GM23338 (cell line): ENCODE measurements at regions not wholly inside any gene's neighbourhood (a gene's known extent, or its start where the extent isn't known, plus 50 kb on each side); places are given as distances from the start of the nearest gene placed in this dataset.

Source experiments
- ATAC-seq: fragments of 200-7000 bp; cut with Tn5 transposase; 3 replicates; pipeline ENCODE4 v1.9.1; 2020
- DNase-seq: peaks from one replicate; pipeline ENCODE4 v3.0.0-alpha.2; 2015; ENCODE audit warnings: low spot score
- H2AFZ ChIP-seq: fragments of 200-600 bp; sonication (generic); 2 replicates; pipeline ENCODE4 v1.8.0; 2016; ENCODE audit warnings: antibody characterized with exemption, mild to moderate bottlenecking, moderate library complexity
- H3F3A ChIP-seq: fragments of 200-600 bp; sonication (generic); replicated peaks from 2 replicates; pipeline ENCODE4 v1.8.0; 2017; ENCODE audit warnings: antibody characterized with exemption, mixed run types, low read depth
- H3K27ac ChIP-seq: fragments of 200-600 bp; sonication (generic); 2 replicates; pipeline ENCODE4 v1.6.1; 2016; ENCODE audit warnings: low read depth
- H3K27me3 ChIP-seq: fragments of 200-600 bp; sonication (generic); 2 replicates; pipeline ENCODE4 v1.8.0; 2016; ENCODE audit warnings: mild to moderate bottlenecking, mixed run types, moderate library complexity; ENCODE audit not compliant: insufficient read depth
- H3K36me3 ChIP-seq: fragments of 200-600 bp; sonication (generic); 2 replicates; pipeline ENCODE4 v1.8.0; 2016; ENCODE audit warnings: mild to moderate bottlenecking; ENCODE audit not compliant: insufficient read depth
- H3K4me1 ChIP-seq: fragments of 200-600 bp; sonication (generic); 2 replicates; pipeline ENCODE4 v1.8.0; 2016; ENCODE audit warnings: mild to moderate bottlenecking, moderate library complexity; ENCODE audit not compliant: insufficient read depth
- H3K4me2 ChIP-seq: fragments of 200-600 bp; sonication (generic); 2 replicates; pipeline ENCODE4 v1.7.1; 2017; ENCODE audit warnings: mixed run types
- H3K4me3 ChIP-seq: fragments of 200-600 bp; sonication (generic); 2 replicates; pipeline ENCODE4 v1.6.1; 2016; ENCODE audit warnings: mixed run types
- H3K79me2 ChIP-seq: fragments of 200-600 bp; sonication (generic); replicated peaks from 2 replicates; pipeline ENCODE4 v1.8.0; 2017; ENCODE audit warnings: mild to moderate bottlenecking; ENCODE audit not compliant: insufficient read depth
- H3K9me2 ChIP-seq: fragments of 200-600 bp; sonication (generic); 2 replicates; pipeline ENCODE4 v1.8.0; 2017; ENCODE audit not compliant: insufficient read depth
- H4K20me1 ChIP-seq: fragments of 200-600 bp; sonication (generic); replicated peaks from 2 replicates; pipeline ENCODE4 v1.8.0; 2017; ENCODE audit warnings: mild to moderate bottlenecking; ENCODE audit not compliant: insufficient read depth
- H3K27ac Mint-ChIP-seq: 2 replicates; pipeline ENCODE4 v1.8.0; 2020; ENCODE audit warnings: inconsistent platforms, mild to moderate bottlenecking, moderate library complexity, mixed read lengths
- H3K27me3 Mint-ChIP-seq: 3 replicates; pipeline ENCODE4 v1.8.0; 2022; ENCODE audit warnings: low read depth, mild to moderate bottlenecking, moderate library complexity, mixed read lengths, inconsistent platforms; ENCODE audit not compliant: insufficient read depth, poor library complexity
- H3K36me3 Mint-ChIP-seq: 3 replicates; pipeline ENCODE4 v1.8.0; 2021; ENCODE audit warnings: low read depth, mild to moderate bottlenecking, inconsistent platforms, moderate library complexity, mixed read lengths
- H3K4me1 Mint-ChIP-seq: 3 replicates; pipeline ENCODE4 v1.8.0; 2020; ENCODE audit warnings: mild to moderate bottlenecking, inconsistent platforms, mixed read lengths
- H3K4me3 Mint-ChIP-seq: 3 replicates; pipeline ENCODE4 v1.8.0; 2021; ENCODE audit warnings: moderate library complexity, mild to moderate bottlenecking, inconsistent platforms, mixed read lengths
- H3K9me3 Mint-ChIP-seq: 3 replicates; pipeline ENCODE4 v1.8.0; 2020; ENCODE audit warnings: moderate library complexity, mild to moderate bottlenecking, inconsistent platforms, mixed read lengths
- CREB1 ChIP-seq: fragments of 250-450 bp; sonication (Bioruptor Pico); IDR thresholded peaks from 2 replicates; pipeline ENCODE4 v1.5.0; 2020; ENCODE audit warnings: low read depth, mild to moderate bottlenecking, moderate library complexity
- CTCF ChIP-seq, 2 experiments: fragments of 200-600 bp in 1 of 2; sonication (generic) in 1 of 2; conservative IDR thresholded peaks; 2 replicates each; pipeline versions ENCODE4 v1.5.1 to v1.6.1; 2016 to 2017; ENCODE audit warnings: antibody characterized with exemption in 2 of 2, low read depth in 2 of 2, mild to moderate bottlenecking in 2 of 2, moderate library complexity in 1 of 2
- ETS1 ChIP-seq: IDR thresholded peaks from 2 replicates; pipeline ENCODE4 v1.6.1; 2016; ENCODE audit warnings: antibody characterized with exemption
- EZH2 ChIP-seq: fragments of 200-600 bp; sonication (generic); IDR thresholded peaks from one replicate; pipeline ENCODE4 v1.8.0; 2017; ENCODE audit warnings: antibody characterized with exemption, mild to moderate bottlenecking, low read depth; ENCODE audit not compliant: unreplicated experiment
- EZH2phosphoT487 ChIP-seq: fragments of 200-600 bp; sonication (generic); IDR thresholded peaks from one replicate; pipeline ENCODE4 v1.8.1; 2018; ENCODE audit warnings: antibody characterized with exemption; ENCODE audit not compliant: unreplicated experiment
- JUNB ChIP-seq: IDR thresholded peaks from one replicate; pipeline ENCODE4 v1.6.1; 2016; ENCODE audit warnings: antibody characterized with exemption; ENCODE audit not compliant: unreplicated experiment
- NANOG ChIP-seq: IDR thresholded peaks from 2 replicates; pipeline ENCODE4 v1.6.1; 2016; ENCODE audit warnings: antibody characterized with exemption, borderline replicate concordance
- POLR2AphosphoS5 ChIP-seq: IDR thresholded peaks from 2 replicates; pipeline ENCODE4 v1.6.1; 2016; ENCODE audit warnings: antibody characterized with exemption, low read depth
- REST ChIP-seq: IDR thresholded peaks from one replicate; pipeline ENCODE4 v1.6.1; 2018; ENCODE audit warnings: antibody characterized with exemption; ENCODE audit not compliant: unreplicated experiment
- STAT1 ChIP-seq: IDR thresholded peaks from one replicate; pipeline ENCODE4 v1.6.1; 2016; ENCODE audit warnings: antibody characterized with exemption; ENCODE audit not compliant: unreplicated experiment
- ZNF114 ChIP-seq: fragments of 250-450 bp; sonication (Bioruptor Pico); IDR thresholded peaks from 2 replicates; pipeline ENCODE4 v1.5.0; 2020; ENCODE audit warnings: mild to moderate bottlenecking, moderate library complexity
- ZNF331 ChIP-seq: fragments of 250-450 bp; sonication (Bioruptor Pico); IDR thresholded peaks from 2 replicates; pipeline ENCODE4 v1.5.0; 2020; ENCODE audit warnings: low read depth, mild to moderate bottlenecking, moderate library complexity
- ZNF462 ChIP-seq: fragments of 250-450 bp; sonication (Bioruptor Pico); IDR thresholded peaks from 2 replicates; pipeline ENCODE4 v1.5.0; 2020; ENCODE audit warnings: mild to moderate bottlenecking, moderate library complexity

GRCh38 chr1:14106679-14107313 lies 406.8 kb downstream of the PRDM2 start:
- ATAC-seq (no peak), DNase-seq (no peak)
- H3F3A ChIP-seq: no peaks in the 10 kb centered on the region
- H3K27me3 Mint-ChIP-seq: peaks cover 4% of the 10 kb centered on the region
- no peak overlapping the region for H3K4me2 ChIP-seq
- peaks cover 7% of the 10 kb centered on the region; the same call in 1 of the 2 replicates for H3K9me2 ChIP-seq
- H3K4me3 ChIP-seq: no peak overlapping the region
- no peak for TF ChIP-seq ETS1
- no peak for TF ChIP-seq CREB1
- no peak for TF ChIP-seq POLR2AphosphoS5
- TF ChIP-seq NANOG: no peak
- no peak for TF ChIP-seq STAT1
- no peak for TF ChIP-seq ZNF462 (CRISPR knock-in tag)
- TF ChIP-seq ZNF331: no peak
- TF ChIP-seq JUNB: no peak
- no peak for TF ChIP-seq EZH2phosphoT487
- no peak for TF ChIP-seq ZNF114
- no peak for TF ChIP-seq EZH2
- TF ChIP-seq CTCF (conservative IDR thresholded peaks at IDR 0.05; ENCODE audit: low read depth in 2 of 2): no peak
- TF ChIP-seq REST: no peak
- H3K79me2 ChIP-seq: no peaks in the 10 kb centered on the region
- H3K4me3 Mint-ChIP-seq: no peak overlapping the region
- H3K4me1 Mint-ChIP-seq: no peaks in the 10 kb centered on the region
- H3K36me3 Mint-ChIP-seq: no peaks in the 10 kb centered on the region
- H3K36me3 ChIP-seq: no peaks in the 10 kb centered on the region
- H3K4me1 ChIP-seq: no peaks in the 10 kb centered on the region
- H3K27ac ChIP-seq: no peak overlapping the region
- no peaks in the 10 kb centered on the region for H3K9me3 Mint-ChIP-seq
- H4K20me1 ChIP-seq: no peaks in the 10 kb centered on the region
- no peak overlapping the region for H3K27ac Mint-ChIP-seq
- H3K27me3 ChIP-seq: no peaks in the 10 kb centered on the region
- H2AFZ ChIP-seq: no peak overlapping the region
